Middle frontal gyrus (tissue), 1 donor: ENCODE measurements at regions not wholly inside any gene's neighbourhood (a gene's known extent, or its start where the extent isn't known, plus 50 kb on each side); places are given as distances from the start of the nearest gene placed in this dataset.

Source experiments
- DNase-seq: peaks from one replicate; pipeline ENCODE4 v3.0.0-alpha.2; 2015; ENCODE audit warnings: low spot score; ENCODE audit errors: extremely low spot score

DNA sequence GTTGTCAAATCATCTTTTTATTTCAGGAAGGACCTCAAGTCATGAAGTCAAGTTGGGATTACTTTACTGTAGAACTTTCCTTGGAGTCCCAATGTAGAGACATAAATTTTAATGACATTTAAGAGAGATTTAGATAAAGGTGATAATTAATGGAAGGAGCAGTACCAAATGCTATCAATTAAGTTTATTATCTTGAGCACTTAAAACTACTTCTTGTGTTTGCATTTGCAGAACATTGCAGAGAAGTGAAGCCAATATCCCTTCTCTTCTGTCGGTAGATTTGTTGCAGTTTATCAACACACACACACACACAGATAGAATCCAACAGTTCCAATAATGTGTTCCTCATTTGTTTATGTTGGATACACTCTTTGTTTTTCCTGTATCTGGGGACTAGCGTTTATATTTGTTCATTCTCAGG lies 570.7 kb downstream of the EPHA4 start:
- no peak for DNase-seq

- no peak for DNase-seq
Measured at GRCh38 chr2:221002101-221002685, 569.9 kb downstream of the EPHA4 start.

DNA sequence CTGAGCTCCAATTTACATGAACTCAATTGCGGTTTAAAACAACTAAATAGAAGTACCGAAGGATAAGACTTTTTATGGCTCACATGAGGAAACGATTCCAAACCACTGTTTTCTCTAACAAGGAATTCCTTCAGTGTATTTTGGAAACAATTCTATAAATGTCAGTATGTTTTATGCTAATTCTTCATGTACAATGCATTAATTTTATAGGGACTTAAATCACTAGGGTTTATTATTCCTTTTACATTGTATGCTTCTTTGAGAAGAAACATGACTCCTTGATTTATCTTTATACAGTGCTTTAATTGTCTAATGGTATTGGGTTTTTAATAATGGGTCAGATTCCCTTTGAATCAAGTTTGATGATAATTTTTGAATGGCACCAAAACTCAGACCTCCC lies 566.8 kb downstream of the EPHA4 start:
- no peak for DNase-seq

DNA sequence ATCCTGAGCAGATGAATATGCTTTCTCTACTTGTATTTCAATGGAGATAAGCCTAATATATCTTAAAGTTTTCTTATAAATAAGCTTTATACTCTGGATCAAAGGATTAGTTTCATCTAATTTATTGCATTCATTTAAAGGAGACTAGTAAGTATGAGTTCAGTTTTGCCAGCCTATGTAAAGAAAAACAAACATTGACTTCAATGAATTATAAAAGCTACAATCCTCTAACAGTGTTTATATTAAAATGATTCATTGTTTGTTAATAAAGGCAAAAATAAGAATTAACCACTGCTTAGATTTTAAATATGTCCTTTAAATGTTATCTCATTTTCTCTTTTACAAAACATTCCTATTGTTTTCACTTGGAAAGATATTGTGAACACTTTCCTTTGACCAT lies 566.0 kb downstream of the EPHA4 start:
- DNase-seq = no peak

GRCh38 chr2:221016551-221016950 lies 555.6 kb downstream of the EPHA4 start:
- no peak for DNase-seq

DNA sequence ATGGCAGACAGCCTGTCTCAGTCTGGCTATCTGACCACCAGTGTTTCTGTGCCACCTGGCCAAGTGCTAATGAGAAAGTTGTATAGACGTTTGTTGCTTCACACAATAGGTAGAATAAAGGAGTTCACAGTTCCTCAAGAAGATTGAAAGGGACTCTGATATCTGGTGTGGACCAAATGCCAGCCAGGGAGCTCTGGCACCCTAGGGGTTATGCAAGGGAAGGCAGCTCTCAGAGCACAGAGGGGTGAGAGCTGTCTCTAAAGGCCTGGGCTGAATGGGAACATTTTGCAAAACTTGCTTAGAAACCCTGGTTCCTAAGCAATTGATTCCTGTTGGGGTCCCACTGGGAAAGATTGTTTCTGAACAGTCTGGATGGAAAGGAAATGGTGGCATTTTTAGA lies 553.8 kb downstream of the EPHA4 start:
- no peak for DNase-seq

DNA sequence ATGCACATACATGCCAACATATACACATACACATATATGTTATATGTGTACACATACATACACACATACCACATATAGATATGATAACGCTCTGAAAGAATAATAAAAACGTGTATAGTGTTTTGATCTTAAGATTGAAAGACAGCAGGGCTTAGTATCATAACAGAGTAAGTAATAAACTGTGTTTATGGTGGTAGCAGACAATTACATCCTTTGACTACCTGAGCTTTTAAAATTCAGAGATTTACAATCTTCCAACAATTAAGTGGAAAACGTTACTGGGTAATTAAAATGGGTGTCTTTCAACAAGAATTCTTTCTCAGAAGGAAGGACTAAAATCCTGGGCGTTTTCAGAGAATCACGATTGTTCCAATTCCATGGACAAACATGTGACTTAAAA lies 552.4 kb downstream of the EPHA4 start:
- DNase-seq = no peak

DNA sequence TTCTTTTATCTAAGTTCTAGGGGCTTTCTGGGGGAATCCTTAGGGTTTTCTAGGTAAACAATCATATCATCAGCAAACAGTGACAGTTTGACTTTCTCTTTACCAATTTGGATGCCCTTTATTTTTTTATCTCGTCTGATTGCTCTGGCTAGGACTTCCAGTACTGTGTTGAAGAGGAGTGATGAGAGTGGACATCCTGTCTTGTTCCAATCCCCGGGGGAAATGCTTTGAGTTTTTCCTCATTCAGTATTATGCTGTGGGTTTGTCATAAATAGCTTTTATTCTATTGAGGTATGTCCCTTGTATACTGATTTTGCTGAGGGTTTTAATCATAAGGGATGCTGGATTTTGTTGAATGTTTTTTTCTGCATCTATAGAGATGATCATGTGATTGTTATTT lies 549.5 kb downstream of the EPHA4 start:
- no peak for DNase-seq

DNA sequence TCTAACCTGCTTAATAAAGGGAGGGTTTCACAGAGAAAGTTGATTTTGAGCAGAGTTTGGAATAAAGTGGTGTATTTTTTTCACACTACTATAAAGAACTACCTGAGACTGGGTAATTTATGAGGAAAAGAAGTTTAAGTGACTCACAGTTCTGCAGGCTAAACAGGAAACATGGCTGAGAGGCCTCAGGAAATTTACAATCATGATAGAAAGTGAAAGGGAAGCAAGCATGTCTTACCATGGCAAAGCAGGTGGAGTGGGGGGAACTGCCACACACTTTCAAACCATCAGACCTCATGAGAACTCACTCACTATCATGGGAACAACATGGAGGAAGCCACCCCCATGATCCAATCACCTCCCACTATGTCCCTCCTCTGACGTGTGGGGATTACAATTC lies 546.7 kb downstream of the EPHA4 start:
- DNase-seq = no peak

DNA sequence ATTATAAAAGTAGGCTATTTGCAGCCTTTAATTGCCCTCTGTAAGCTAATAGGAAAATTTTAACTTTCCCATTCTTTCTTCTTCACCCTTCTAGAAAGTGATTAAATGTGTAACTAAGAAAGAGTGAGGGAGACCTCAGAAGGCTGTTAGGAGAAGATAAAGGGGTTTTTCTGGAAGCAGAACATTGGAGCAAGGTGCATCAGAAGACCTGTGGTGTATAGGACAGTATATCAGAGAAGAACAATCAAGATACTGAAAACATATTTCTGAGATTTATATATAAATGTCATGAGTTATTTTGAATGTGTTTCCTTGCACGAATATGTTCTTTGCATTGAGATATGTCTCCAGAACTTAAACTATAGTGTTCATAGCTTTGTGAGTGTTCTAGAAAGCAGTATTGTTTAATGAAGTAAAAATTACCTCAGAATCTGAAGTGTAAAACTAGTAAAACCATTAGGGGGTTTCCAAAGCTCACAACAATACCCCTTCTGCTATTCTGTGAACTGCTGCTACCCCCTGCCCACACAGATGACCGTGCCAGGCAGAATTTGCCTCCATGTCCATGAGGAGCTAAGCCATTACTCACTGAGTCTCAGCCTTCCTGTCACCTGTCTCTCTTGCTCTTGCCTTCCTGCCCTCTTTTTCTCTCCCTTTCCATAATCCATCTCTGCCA lies 537.9 kb downstream of the EPHA4 start:
- DNase-seq = no peak

GRCh38 chr2:221034973-221035372 lies 537.1 kb downstream of the EPHA4 start:
- DNase-seq = no peak

GRCh38 chr2:221042926-221043325 lies 529.2 kb downstream of the EPHA4 start:
- no peak for DNase-seq

- no peak for DNase-seq
Measured at GRCh38 chr2:221044781-221045180, 527.3 kb downstream of the EPHA4 start.

DNA sequence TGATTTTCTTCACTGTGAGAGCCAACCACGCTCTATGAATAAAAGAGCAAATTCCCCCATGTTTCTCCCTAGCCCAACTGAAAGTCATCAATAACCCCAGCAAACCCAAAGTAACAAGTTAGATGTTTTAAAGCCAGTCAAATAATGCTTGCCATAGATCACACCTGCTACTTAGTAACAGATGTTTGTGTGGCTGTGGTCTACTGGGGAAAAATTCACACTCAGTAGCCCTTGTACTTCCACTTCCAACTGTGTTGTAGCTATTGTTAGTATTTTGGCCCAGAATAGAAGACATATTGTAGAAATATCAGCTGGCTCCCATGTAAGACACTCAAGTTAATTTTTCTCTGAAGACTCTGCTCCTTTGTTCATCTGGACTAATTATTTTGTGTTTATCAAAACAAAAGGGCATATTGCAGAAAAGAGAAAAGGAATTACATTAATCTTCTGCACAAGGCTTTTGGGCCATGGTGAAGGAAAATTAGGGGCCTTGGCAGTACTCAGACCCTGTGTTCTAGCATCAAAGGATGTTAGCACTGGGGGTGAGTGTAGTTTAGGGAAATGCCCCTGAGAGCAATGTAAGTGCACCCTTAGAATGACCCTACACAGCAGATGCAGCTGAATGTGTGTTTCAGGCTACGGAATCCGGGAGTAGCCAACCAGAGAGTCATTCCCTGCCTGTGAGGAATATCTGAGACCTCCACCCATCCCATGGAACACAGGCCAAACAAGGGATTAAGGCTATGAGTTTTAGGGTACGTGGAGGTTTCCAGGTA lies 521.9 kb downstream of the EPHA4 start:
- DNase-seq = no peak

GRCh38 chr2:221051162-221051561 lies 520.9 kb downstream of the EPHA4 start:
- no peak for DNase-seq

GRCh38 chr2:221060376-221060775 lies 511.7 kb downstream of the EPHA4 start:
- no peak for DNase-seq

DNA sequence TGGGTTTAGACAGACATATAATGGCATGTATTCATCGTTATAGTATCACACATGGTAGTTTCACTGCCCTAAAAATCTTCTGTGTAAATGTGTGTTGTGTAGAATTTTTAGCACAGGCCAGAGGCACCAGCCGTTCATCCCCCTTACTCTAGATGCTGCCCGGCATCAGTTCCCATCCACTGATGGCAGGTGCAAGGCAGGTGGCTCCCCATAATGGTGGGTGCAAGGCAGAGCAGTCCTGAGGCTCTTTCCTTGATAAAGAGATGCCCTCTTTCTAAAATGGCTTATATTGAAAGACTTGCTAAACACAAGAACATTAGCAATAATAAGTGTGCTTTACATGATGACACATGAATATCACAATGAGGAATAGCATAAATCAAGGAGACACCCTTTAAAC lies 508.5 kb downstream of the EPHA4 start:
- no peak for DNase-seq

GRCh38 chr2:221064058-221064854 lies 507.8 kb downstream of the EPHA4 start:
- no peak for DNase-seq

GRCh38 chr2:221064880-221065279 lies 507.2 kb downstream of the EPHA4 start:
- DNase-seq = no peak

DNA sequence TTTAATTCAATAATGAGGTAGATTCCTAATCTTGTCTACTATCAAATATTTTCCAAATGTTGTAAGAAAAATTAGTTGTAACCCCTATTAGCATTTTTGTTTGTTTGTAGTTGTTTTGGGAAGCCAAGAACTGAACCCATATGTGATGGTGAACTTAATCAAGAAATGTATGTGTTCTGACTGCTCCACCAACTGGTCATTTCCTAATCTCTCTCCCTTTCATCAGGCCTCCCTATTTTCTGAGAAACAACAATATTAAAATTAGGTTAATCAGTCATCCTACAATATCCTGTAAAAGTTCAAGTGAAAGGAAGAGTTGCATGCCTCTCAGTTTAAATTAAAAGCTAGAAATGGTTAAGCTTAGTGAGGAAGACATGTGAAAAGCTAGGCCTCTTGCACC lies 504.0 kb downstream of the EPHA4 start:
- no peak for DNase-seq

- DNase-seq = no peak
Measured at GRCh38 chr2:221070106-221070505, 502.0 kb downstream of the EPHA4 start.
